GM13976 (cell line): ENCODE measurements at regions not wholly inside any gene's neighbourhood (a gene's known extent, or its start where the extent isn't known, plus 50 kb on each side); places are given as distances from the start of the nearest gene placed in this dataset.

ENCODE experiments used
- DNase-seq: peaks from one replicate; pipeline ENCODE4 v3.0.0; 2012; ENCODE audit warnings: low spot score
- CTCF ChIP-seq: IDR thresholded peaks from 2 replicates; pipeline ENCODE4 v1.5.1; 2012; ENCODE audit warnings: borderline replicate concordance, mild to moderate bottlenecking; ENCODE audit not compliant: insufficient read depth; ENCODE audit errors: extremely low read depth, missing control alignments, control extremely low read depth
- in situ Hi-C: fragments of 300-500 bp; cut with MboI; formaldehyde crosslinking; loops from one replicate; pipeline ENCODE4 v1.12.0; 2022; ENCODE audit warnings: low sequenced_read_pairs, mixed read lengths, inconsistent platforms; ENCODE audit not compliant: unreplicated experiment

DNA sequence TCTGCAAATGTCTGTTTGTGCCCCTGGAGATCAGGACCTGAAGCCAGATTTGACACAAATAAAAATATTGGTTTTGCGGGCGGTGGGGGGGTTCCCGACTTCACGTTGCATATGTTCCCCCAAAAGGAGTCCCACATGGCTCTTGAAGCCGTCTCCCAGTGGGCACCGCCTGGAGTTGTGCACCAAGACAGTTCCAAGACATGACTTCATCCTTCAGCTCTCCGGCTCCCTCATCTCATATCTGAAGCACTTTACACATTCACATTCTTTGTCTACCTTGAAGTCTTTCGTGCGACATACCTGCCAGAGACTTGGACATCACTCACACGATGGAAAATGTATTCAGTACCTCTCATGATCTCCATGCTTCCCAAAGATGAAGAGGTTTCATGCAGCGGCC, 362.8 kb upstream of the FOXK1 start:
- in situ Hi-C loops, result no loop called here
- no peak for DNase-seq
- no peak for TF ChIP-seq CTCF

DNA sequence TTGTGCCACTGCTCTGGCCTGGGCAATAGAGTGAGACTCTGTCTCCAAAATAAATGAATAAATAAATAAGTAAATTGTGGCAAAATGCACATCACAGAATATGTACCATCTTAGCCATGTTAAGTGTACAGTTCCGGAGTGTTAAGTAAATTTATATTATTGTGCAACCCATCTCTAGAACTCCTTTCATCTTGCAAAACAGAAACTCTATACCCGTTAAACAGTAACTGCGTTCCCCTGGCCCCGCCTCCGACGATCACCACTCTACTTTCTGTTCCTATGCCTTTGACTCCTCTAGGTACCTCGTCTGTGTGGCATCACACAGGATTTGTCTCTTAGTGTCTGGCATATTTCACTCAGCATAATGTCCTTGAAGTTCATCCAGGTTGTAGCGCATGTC, 356.4 kb upstream of the FOXK1 start:
- no peak for DNase-seq
- in situ Hi-C loops, result no loop called here
- TF ChIP-seq CTCF, result no peak

GRCh38 chr7:4331711-4332110, 350.4 kb upstream of the FOXK1 start:
- DNase-seq, result no peak
- in situ Hi-C loops, result no loop called here
- TF ChIP-seq CTCF, result no peak

- in situ Hi-C loops, result no loop called here
- no peak for DNase-seq
- TF ChIP-seq CTCF, result no peak
Observed at GRCh38 chr7:4338556-4338955, 343.5 kb upstream of the FOXK1 start.

- no peak for TF ChIP-seq CTCF
- in situ Hi-C loops, result no loop called here
- DNase-seq, result no peak
Observed at GRCh38 chr7:4343272-4344247, 338.5 kb upstream of the FOXK1 start.

- in situ Hi-C loops, result no loop called here
- DNase-seq, result no peak
- no peak for TF ChIP-seq CTCF
Observed at GRCh38 chr7:4345004-4345403, 337.1 kb upstream of the FOXK1 start.
